Hepatocyte (in vitro differentiated cells): ENCODE measurements at regions not wholly inside any gene's neighbourhood (a gene's known extent, or its start where the extent isn't known, plus 50 kb on each side); places are given as distances from the start of the nearest gene placed in this dataset.

Experiments
- EZH2 ChIP-seq: fragments of 200-600 bp; sonication (generic); IDR thresholded peaks from 2 replicates; pipeline ENCODE4 v1.6.1; 2016; ENCODE audit warnings: antibody characterized with exemption, mild to moderate bottlenecking, borderline replicate concordance
- TF ChIP-seq, protein P1 (sequence below): fragments of 200-600 bp; sonication (generic); IDR thresholded peaks from 2 replicates; pipeline ENCODE4 v1.5.1; 2016; ENCODE audit warnings: antibody characterized with exemption, mild to moderate bottlenecking; ENCODE audit not compliant: poor library complexity

DNA sequence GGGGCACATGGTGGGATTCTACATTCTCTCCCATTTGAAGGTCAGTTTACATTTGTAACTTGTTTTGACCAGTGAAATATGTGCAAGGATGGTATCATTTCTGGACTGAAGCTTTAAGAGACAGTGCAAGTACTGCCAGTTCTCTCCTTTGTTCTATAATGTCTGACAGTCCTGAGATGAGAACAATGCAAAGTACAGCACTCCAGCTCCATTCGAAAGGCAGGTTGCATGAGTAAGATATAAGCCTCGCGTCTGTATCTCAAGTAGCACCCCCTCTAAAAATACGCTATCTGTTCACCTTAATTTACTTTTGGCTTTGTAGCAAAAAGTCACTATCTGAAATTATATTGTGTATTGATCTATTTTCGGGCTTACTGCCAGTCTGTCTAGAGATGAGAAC is 1122.2 kb upstream of the TMEM132C start:
- TF ChIP-seq, protein P1, sequence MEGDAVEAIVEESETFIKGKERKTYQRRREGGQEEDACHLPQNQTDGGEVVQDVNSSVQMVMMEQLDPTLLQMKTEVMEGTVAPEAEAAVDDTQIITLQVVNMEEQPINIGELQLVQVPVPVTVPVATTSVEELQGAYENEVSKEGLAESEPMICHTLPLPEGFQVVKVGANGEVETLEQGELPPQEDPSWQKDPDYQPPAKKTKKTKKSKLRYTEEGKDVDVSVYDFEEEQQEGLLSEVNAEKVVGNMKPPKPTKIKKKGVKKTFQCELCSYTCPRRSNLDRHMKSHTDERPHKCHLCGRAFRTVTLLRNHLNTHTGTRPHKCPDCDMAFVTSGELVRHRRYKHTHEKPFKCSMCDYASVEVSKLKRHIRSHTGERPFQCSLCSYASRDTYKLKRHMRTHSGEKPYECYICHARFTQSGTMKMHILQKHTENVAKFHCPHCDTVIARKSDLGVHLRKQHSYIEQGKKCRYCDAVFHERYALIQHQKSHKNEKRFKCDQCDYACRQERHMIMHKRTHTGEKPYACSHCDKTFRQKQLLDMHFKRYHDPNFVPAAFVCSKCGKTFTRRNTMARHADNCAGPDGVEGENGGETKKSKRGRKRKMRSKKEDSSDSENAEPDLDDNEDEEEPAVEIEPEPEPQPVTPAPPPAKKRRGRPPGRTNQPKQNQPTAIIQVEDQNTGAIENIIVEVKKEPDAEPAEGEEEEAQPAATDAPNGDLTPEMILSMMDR = no peak
- TF ChIP-seq EZH2 = no peak
